Vagina (tissue), 2 donors: ENCODE measurements at regions not wholly inside any gene's neighbourhood (a gene's known extent, or its start where the extent isn't known, plus 50 kb on each side); places are given as distances from the start of the nearest gene placed in this dataset.

Experiments used
- POLR2A ChIP-seq, 2 donors: fragments of 450-650 bp; IDR thresholded peaks; one replicate each; pipeline ENCODE4 v1.6.1; 2017; ENCODE audit warnings: antibody characterized with exemption in 2 of 2, mild to moderate bottlenecking in 2 of 2, moderate library complexity in 2 of 2
- POLR2AphosphoS5 ChIP-seq, 2 donors: sonication (generic); formaldehyde crosslinking; IDR thresholded peaks; one replicate each; pipeline ENCODE4 v1.9.0; 2017; ENCODE audit warnings: antibody characterized with exemption in 2 of 2, mild to moderate bottlenecking in 2 of 2, low read depth in 1 of 2; ENCODE audit not compliant: insufficient read depth in 1 of 2
- TF ChIP-seq, protein P1 (sequence below), 3 experiments: fragments of 450-650 bp in 2 of 3; fragments of 200-600 bp in 1 of 3; sonication (generic) in 1 of 3; IDR thresholded peaks; one replicate each; pipeline ENCODE4 v1.5.1; 2017 to 2019; ENCODE audit warnings: antibody characterized with exemption in 3 of 3, mild to moderate bottlenecking in 2 of 3, moderate library complexity in 2 of 3

DNA sequence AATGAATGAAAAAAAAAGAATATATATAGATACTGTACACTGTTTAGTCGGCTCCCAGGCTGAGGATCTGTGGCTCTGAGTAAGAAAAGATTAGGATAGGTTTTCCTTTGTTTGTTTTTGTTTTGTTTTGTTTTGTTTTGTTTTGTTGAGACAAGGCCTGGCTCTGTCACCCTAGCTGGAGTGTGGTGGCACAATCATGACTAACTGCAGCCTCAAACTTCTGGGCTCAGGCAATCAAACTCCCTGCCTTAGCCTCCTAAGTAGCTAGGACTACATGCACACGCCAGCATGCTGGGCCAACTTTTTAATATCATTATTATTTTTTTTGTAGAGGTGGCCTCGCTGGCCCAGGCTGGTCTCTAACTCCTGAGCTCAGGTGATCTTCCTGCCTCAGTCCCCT, 87.9 kb upstream of the PTBP2 start:
- TF ChIP-seq, protein P1, sequence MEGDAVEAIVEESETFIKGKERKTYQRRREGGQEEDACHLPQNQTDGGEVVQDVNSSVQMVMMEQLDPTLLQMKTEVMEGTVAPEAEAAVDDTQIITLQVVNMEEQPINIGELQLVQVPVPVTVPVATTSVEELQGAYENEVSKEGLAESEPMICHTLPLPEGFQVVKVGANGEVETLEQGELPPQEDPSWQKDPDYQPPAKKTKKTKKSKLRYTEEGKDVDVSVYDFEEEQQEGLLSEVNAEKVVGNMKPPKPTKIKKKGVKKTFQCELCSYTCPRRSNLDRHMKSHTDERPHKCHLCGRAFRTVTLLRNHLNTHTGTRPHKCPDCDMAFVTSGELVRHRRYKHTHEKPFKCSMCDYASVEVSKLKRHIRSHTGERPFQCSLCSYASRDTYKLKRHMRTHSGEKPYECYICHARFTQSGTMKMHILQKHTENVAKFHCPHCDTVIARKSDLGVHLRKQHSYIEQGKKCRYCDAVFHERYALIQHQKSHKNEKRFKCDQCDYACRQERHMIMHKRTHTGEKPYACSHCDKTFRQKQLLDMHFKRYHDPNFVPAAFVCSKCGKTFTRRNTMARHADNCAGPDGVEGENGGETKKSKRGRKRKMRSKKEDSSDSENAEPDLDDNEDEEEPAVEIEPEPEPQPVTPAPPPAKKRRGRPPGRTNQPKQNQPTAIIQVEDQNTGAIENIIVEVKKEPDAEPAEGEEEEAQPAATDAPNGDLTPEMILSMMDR (IDR thresholded peaks at IDR 0.05): no peak
- TF ChIP-seq POLR2AphosphoS5 (IDR thresholded peaks at IDR 0.05; ENCODE audit: insufficient read depth in 1 of 2, low read depth in 1 of 2) (no peak), POLR2A (IDR thresholded peaks at IDR 0.05) (no peak)
